ENCODE measurements at regions not wholly inside any gene's neighbourhood (a gene's known extent, or its start where the extent isn't known, plus 50 kb on each side); places are given as distances from the start of the nearest gene placed in this dataset.
"Not testable (repeated sequence)": the region's sequence is repeated elsewhere in the genome, so short reads cannot be mapped to it uniquely, and the experiment has no call there.

GRCh38 chr16:86952769-86953168, 364.4 kb downstream of the C16orf95 start:
- H3K36me3 Mint-ChIP-seq: no peaks in the 10 kb centered on the region

GRCh38 chr16:86953631-86954391, 363.4 kb downstream of the C16orf95 start:
- Mint-ChIP-seq H3K27ac (no peak overlapping the region), H3K4me3 (no peak overlapping the region), H3K4me1 (ENCODE audit: low read depth) (peaks cover 7% of the 10 kb centered on the region), H3K27me3 (peaks cover 6% of the 10 kb centered on the region), H3K9me3 (ENCODE audit: low read depth) (no peaks in the 10 kb centered on the region), H3K36me3 (no peaks in the 10 kb centered on the region)

More at GRCh38 chr16:86952769-86953168, 364.4 kb downstream of the C16orf95 start:
- Mint-ChIP-seq H3K4me1 (ENCODE audit: low read depth) (peaks cover 7% of the 10 kb centered on the region), H3K4me3 (no peak overlapping the region), H3K27ac (no peak overlapping the region), H3K27me3 (peaks cover 5% of the 10 kb centered on the region), H3K9me3 (ENCODE audit: low read depth) (no peaks in the 10 kb centered on the region)

- Mint-ChIP-seq H3K27ac (no peak overlapping the region), H3K9me3 (ENCODE audit: low read depth) (no peaks in the 10 kb centered on the region), H3K4me3 (no peak overlapping the region), H3K27me3 (peaks cover 6% of the 10 kb centered on the region), H3K4me1 (ENCODE audit: low read depth) (peaks cover 7% of the 10 kb centered on the region), H3K36me3 (no peaks in the 10 kb centered on the region)
These were observed 361.9 kb downstream of the C16orf95 start for GRCh38 chr16:86955136-86955855.

- H3K4me1 Mint-ChIP-seq (ENCODE audit: low read depth): peaks cover 7% of the 10 kb centered on the region
- H3K9me3 Mint-ChIP-seq (ENCODE audit: low read depth): no peaks in the 10 kb centered on the region
- H3K27ac Mint-ChIP-seq: no peak overlapping the region
- no peak overlapping the region for H3K4me3 Mint-ChIP-seq
- peaks cover 6% of the 10 kb centered on the region for H3K27me3 Mint-ChIP-seq
- no peaks in the 10 kb centered on the region for H3K36me3 Mint-ChIP-seq
These were observed 360.8 kb downstream of the C16orf95 start for GRCh38 chr16:86956437-86956836.

- not testable (repeated sequence) for H3K36me3 Mint-ChIP-seq; H3K4me3 Mint-ChIP-seq; H3K27ac Mint-ChIP-seq; H3K27me3 Mint-ChIP-seq; H3K9me3 Mint-ChIP-seq (ENCODE audit: low read depth); H3K4me1 Mint-ChIP-seq (ENCODE audit: low read depth)
These were observed 359.5 kb downstream of the C16orf95 start for GRCh38 chr16:86957662-86958198.

GRCh38 chr16:86958423-86958822, 358.8 kb downstream of the C16orf95 start:
- peaks cover 3% of the 10 kb centered on the region for H3K27me3 Mint-ChIP-seq
- no peaks in the 10 kb centered on the region for H3K9me3 Mint-ChIP-seq (ENCODE audit: low read depth)
- H3K4me1 Mint-ChIP-seq (ENCODE audit: low read depth): peaks cover 7% of the 10 kb centered on the region
- H3K36me3 Mint-ChIP-seq: no peaks in the 10 kb centered on the region
- H3K4me3 Mint-ChIP-seq: no peak overlapping the region
- H3K27ac Mint-ChIP-seq: no peak overlapping the region

- no peak overlapping the region for H3K27ac Mint-ChIP-seq
- peaks cover 7% of the 10 kb centered on the region for H3K4me1 Mint-ChIP-seq (ENCODE audit: low read depth)
- H3K4me3 Mint-ChIP-seq: no peak overlapping the region
These were observed 358.0 kb downstream of the C16orf95 start for GRCh38 chr16:86959091-86959651.

GRCh38 chr16:86959729-86960128, 357.5 kb downstream of the C16orf95 start:
- H3K36me3 Mint-ChIP-seq: no peaks in the 10 kb centered on the region
- H3K27ac Mint-ChIP-seq: no peak overlapping the region
- no peak overlapping the region for H3K4me3 Mint-ChIP-seq
- peaks cover 7% of the 10 kb centered on the region for H3K4me1 Mint-ChIP-seq (ENCODE audit: low read depth)
- no peaks in the 10 kb centered on the region for H3K9me3 Mint-ChIP-seq (ENCODE audit: low read depth)
- H3K27me3 Mint-ChIP-seq: peaks cover 3% of the 10 kb centered on the region

More at GRCh38 chr16:86959091-86959651, 358.0 kb downstream of the C16orf95 start:
- Mint-ChIP-seq H3K9me3 (ENCODE audit: low read depth) (no peaks in the 10 kb centered on the region), H3K36me3 (no peaks in the 10 kb centered on the region), H3K27me3 (peaks cover 3% of the 10 kb centered on the region)

- Mint-ChIP-seq H3K27ac (no peak overlapping the region), H3K4me3 (no peak overlapping the region), H3K36me3 (no peaks in the 10 kb centered on the region), H3K9me3 (ENCODE audit: low read depth) (no peaks in the 10 kb centered on the region), H3K4me1 (ENCODE audit: low read depth) (peaks cover 7% of the 10 kb centered on the region), H3K27me3 (peaks cover 3% of the 10 kb centered on the region)
These were observed 356.9 kb downstream of the C16orf95 start for GRCh38 chr16:86960266-86960665.

- Mint-ChIP-seq H3K4me3 (no peak overlapping the region), H3K9me3 (ENCODE audit: low read depth) (no peaks in the 10 kb centered on the region), H3K36me3 (no peaks in the 10 kb centered on the region), H3K4me1 (ENCODE audit: low read depth) (peaks cover 7% of the 10 kb centered on the region), H3K27me3 (peaks cover 3% of the 10 kb centered on the region), H3K27ac (no peak overlapping the region)
These were observed 356.0 kb downstream of the C16orf95 start for GRCh38 chr16:86961171-86961601.

GRCh38 chr16:86962259-86962658, 354.9 kb downstream of the C16orf95 start:
- no peaks in the 10 kb centered on the region for H3K36me3 Mint-ChIP-seq
- H3K27me3 Mint-ChIP-seq: peaks cover 2% of the 10 kb centered on the region
- no peak overlapping the region for H3K27ac Mint-ChIP-seq
- no peaks in the 10 kb centered on the region for H3K4me1 Mint-ChIP-seq (ENCODE audit: low read depth)
- H3K4me3 Mint-ChIP-seq: no peak overlapping the region
- H3K9me3 Mint-ChIP-seq (ENCODE audit: low read depth): no peaks in the 10 kb centered on the region

- Mint-ChIP-seq H3K27ac (no peak overlapping the region), H3K4me1 (ENCODE audit: low read depth) (no peaks in the 10 kb centered on the region), H3K9me3 (ENCODE audit: low read depth) (no peaks in the 10 kb centered on the region), H3K4me3 (no peak overlapping the region), H3K36me3 (no peaks in the 10 kb centered on the region), H3K27me3 (peaks cover 2% of the 10 kb centered on the region)
These were observed 354.3 kb downstream of the C16orf95 start for GRCh38 chr16:86962913-86963312.

GRCh38 chr16:86963600-86964575, 353.3 kb downstream of the C16orf95 start:
- Mint-ChIP-seq H3K9me3 (ENCODE audit: low read depth) (no peaks in the 10 kb centered on the region), H3K4me1 (ENCODE audit: low read depth) (no peaks in the 10 kb centered on the region), H3K27me3 (no peaks in the 10 kb centered on the region), H3K4me3 (no peak overlapping the region), H3K27ac (no peak overlapping the region), H3K36me3 (no peaks in the 10 kb centered on the region)

GRCh38 chr16:86964796-86965241, 352.4 kb downstream of the C16orf95 start:
- H3K27ac Mint-ChIP-seq: no peak overlapping the region
- H3K9me3 Mint-ChIP-seq (ENCODE audit: low read depth): no peaks in the 10 kb centered on the region
- H3K4me1 Mint-ChIP-seq (ENCODE audit: low read depth): no peaks in the 10 kb centered on the region
- H3K4me3 Mint-ChIP-seq: no peak overlapping the region
- H3K36me3 Mint-ChIP-seq: no peaks in the 10 kb centered on the region
- peaks cover 1% of the 10 kb centered on the region for H3K27me3 Mint-ChIP-seq
